GM23248 (cell line): ENCODE measurements at regions not wholly inside any gene's neighbourhood (a gene's known extent, or its start where the extent isn't known, plus 50 kb on each side); places are given as distances from the start of the nearest gene placed in this dataset.

ENCODE experiments used
- EZH2 ChIP-seq: fragments of 200-600 bp; sonication (generic); IDR thresholded peaks from 2 replicates; pipeline ENCODE4 v1.6.1; 2018; ENCODE audit warnings: antibody characterized with exemption, mild to moderate bottlenecking; ENCODE audit not compliant: insufficient read depth, poor library complexity, severe bottlenecking
- EZH2phosphoT487 ChIP-seq: fragments of 200-600 bp; sonication (generic); IDR thresholded peaks from 2 replicates; pipeline ENCODE4 v1.6.1; 2018; ENCODE audit warnings: antibody characterized with exemption, moderate library complexity, mild to moderate bottlenecking, low read depth; ENCODE audit not compliant: insufficient read depth

- no peak for TF ChIP-seq EZH2
- no peak for TF ChIP-seq EZH2phosphoT487
Measured at GRCh38 chr10:121152033-121152432, 300.9 kb downstream of the WDR11 start.
